Right lobe of liver (tissue), 6 donors: ENCODE measurements at regions not wholly inside any gene's neighbourhood (a gene's known extent, or its start where the extent isn't known, plus 50 kb on each side); places are given as distances from the start of the nearest gene placed in this dataset.

Source experiments
- ATAC-seq, 4 donors: fragments of 200-7000 bp; cut with Tn5 transposase; one replicate each; pipeline ENCODE4 v1.9.1; 2020; ENCODE audit warnings: mild to moderate bottlenecking in 4 of 4, moderate library complexity in 4 of 4
- DNase-seq, 3 donors: peaks; one replicate each; pipeline ENCODE4 v3.0.0-alpha.2; 2020
- H3K27ac ChIP-seq, 3 donors: fragments of 200-600 bp; one replicate each; pipeline ENCODE4 v1.8.0; 2022
- H3K27me3 ChIP-seq, 2 donors: fragments of 200-600 bp; one replicate each; pipeline ENCODE4 v1.8.0; 2022
- H3K36me3 ChIP-seq, 4 donors: fragments of 200-600 bp; sonication (generic) in 1 of 4; one replicate each; pipeline versions ENCODE4 v1.5.1 to v1.8.0; 2017 to 2022; ENCODE audit warnings: control low read depth in 1 of 4
- H3K4me1 ChIP-seq, 4 donors: fragments of 200-600 bp; sonication (generic) in 1 of 4; one replicate each; pipeline versions ENCODE4 v1.5.1 to v1.8.0; 2017 to 2022; ENCODE audit warnings: control low read depth in 1 of 4
- H3K4me3 ChIP-seq, 3 donors: fragments of 200-600 bp; one replicate each; pipeline ENCODE4 v1.8.0; 2022
- H3K9me3 ChIP-seq, 4 donors: fragments of 200-600 bp; sonication (generic) in 1 of 4; one replicate each; pipeline versions ENCODE4 v1.5.1 to v1.8.0; 2017 to 2022; ENCODE audit warnings: control low read depth in 1 of 4
- CTCF ChIP-seq, 4 donors: fragments of 200-600 bp in 3 of 4; fragments of 450-650 bp in 1 of 4; IDR thresholded peaks; one replicate each; pipeline versions ENCODE4 v1.5.1 to v1.8.0; 2016 to 2022; ENCODE audit warnings: antibody characterized with exemption in 4 of 4, mild to moderate bottlenecking in 2 of 4
- POLR2A ChIP-seq: fragments of 450-650 bp; IDR thresholded peaks from one replicate; pipeline ENCODE4 v1.6.1; 2017; ENCODE audit warnings: antibody characterized with exemption, mild to moderate bottlenecking
- WGBS: methylation state at CpG from one replicate; pipeline ENCODE4 v1.1.6; 2018; ENCODE audit warnings: low coverage, low lambda C conversion rate; ENCODE audit not compliant: insufficient coverage; ENCODE audit errors: missing lambda C conversion rate; 5-methylcytosine and 5-hydroxymethylcytosine counted together
- intact Hi-C, 2 donors: fragments of 100-400 bp; cut with DNase I; formaldehyde crosslinking; loops; one replicate each; pipeline versions ENCODE4 v1.11.2 to v1.14.1; 2022
- donor health status: DM: no; HTN: yes; CAD: no.
- donor health status: DM: no; HTN: no; CAD: no.
- donor health status: DM: no; HTN: no; CAD: no.
- donor health status: DM: no; HTN: yes; CAD: no.
- donor health status: DM: no; HTN: yes; CAD: no.

GRCh38 chr5:73330613-73331012 lies 118.0 kb downstream of the FOXD1 start:
- Histone ChIP-seq H3K36me3 (no peaks in the 10 kb centered on the region), H3K27me3 (peaks cover 0 to 3% of the 10 kb centered on the region in 2 donors), H3K9me3 (no peaks in the 10 kb centered on the region), H3K27ac (no peak overlapping the region), H3K4me3 (no peak overlapping the region), H3K4me1 (no peaks in the 10 kb centered on the region)
- intact Hi-C loops, result no loop called here
- 26% methylated on average over 1 of the region's 1 CpG for WGBS
- ATAC-seq (no peak), DNase-seq (no peak)
- TF ChIP-seq POLR2A, result no peak
- no peak for TF ChIP-seq CTCF (IDR thresholded peaks at IDR 0.05)

- Histone ChIP-seq H3K4me3 (no peak overlapping the region), H3K4me1 (no peaks in the 10 kb centered on the region), H3K27ac (no peak overlapping the region), H3K36me3 (no peaks in the 10 kb centered on the region), H3K27me3 (no peaks in the 10 kb centered on the region), H3K9me3 (no peaks in the 10 kb centered on the region)
- ATAC-seq, result no peak
- DNase-seq, result no peak
- WGBS, result no CpG with 5 or more reads among the region's 1 CpG
- intact Hi-C loops, result no loop called here
- TF ChIP-seq CTCF (IDR thresholded peaks at IDR 0.05) (no peak), POLR2A (no peak)
Observed at GRCh38 chr5:73328640-73329039, 119.9 kb downstream of the FOXD1 start.

GRCh38 chr5:73327908-73328455 lies 120.6 kb downstream of the FOXD1 start:
- no peak for DNase-seq
- Histone ChIP-seq H3K36me3 (no peaks in the 10 kb centered on the region), H3K9me3 (no peaks in the 10 kb centered on the region), H3K4me1 (no peaks in the 10 kb centered on the region), H3K4me3 (no peak overlapping the region), H3K27me3 (no peaks in the 10 kb centered on the region), H3K27ac (no peak overlapping the region)
- intact Hi-C loops, result no loop called here
- no peak for TF ChIP-seq POLR2A
- TF ChIP-seq CTCF (IDR thresholded peaks at IDR 0.05), result no peak
- WGBS, result 48% methylated on average over 2 of the region's 2 CpGs
- no peak for ATAC-seq

GRCh38 chr5:73325546-73325945 lies 123.0 kb downstream of the FOXD1 start:
- no peak for ATAC-seq
- Histone ChIP-seq H3K9me3 (no peaks in the 10 kb centered on the region), H3K27ac (no peak overlapping the region), H3K36me3 (no peaks in the 10 kb centered on the region), H3K27me3 (no peaks in the 10 kb centered on the region), H3K4me1 (no peaks in the 10 kb centered on the region), H3K4me3 (no peak overlapping the region)
- WGBS, result 67% methylated on average over 3 of the region's 3 CpGs
- no peak for TF ChIP-seq CTCF (IDR thresholded peaks at IDR 0.05)
- TF ChIP-seq POLR2A, result no peak
- intact Hi-C loops, result no loop called here
- DNase-seq, result no peak

GRCh38 chr5:73323466-73323865 lies 125.1 kb downstream of the FOXD1 start:
- 52% methylated on average over 5 of the region's 5 CpGs for WGBS
- intact Hi-C loops, result no loop called here
- Histone ChIP-seq H3K27me3 (no peaks in the 10 kb centered on the region), H3K27ac (no peak overlapping the region), H3K36me3 (no peaks in the 10 kb centered on the region), H3K4me3 (no peak overlapping the region), H3K4me1 (no peaks in the 10 kb centered on the region), H3K9me3 (no peaks in the 10 kb centered on the region)
- DNase-seq (no peak), ATAC-seq (no peak)
- TF ChIP-seq CTCF (IDR thresholded peaks at IDR 0.05) (no peak), POLR2A (no peak)
